ENCODE measurements at regions not wholly inside any gene's neighbourhood (a gene's known extent, or its start where the extent isn't known, plus 50 kb on each side); places are given as distances from the start of the nearest gene placed in this dataset.

DNA sequence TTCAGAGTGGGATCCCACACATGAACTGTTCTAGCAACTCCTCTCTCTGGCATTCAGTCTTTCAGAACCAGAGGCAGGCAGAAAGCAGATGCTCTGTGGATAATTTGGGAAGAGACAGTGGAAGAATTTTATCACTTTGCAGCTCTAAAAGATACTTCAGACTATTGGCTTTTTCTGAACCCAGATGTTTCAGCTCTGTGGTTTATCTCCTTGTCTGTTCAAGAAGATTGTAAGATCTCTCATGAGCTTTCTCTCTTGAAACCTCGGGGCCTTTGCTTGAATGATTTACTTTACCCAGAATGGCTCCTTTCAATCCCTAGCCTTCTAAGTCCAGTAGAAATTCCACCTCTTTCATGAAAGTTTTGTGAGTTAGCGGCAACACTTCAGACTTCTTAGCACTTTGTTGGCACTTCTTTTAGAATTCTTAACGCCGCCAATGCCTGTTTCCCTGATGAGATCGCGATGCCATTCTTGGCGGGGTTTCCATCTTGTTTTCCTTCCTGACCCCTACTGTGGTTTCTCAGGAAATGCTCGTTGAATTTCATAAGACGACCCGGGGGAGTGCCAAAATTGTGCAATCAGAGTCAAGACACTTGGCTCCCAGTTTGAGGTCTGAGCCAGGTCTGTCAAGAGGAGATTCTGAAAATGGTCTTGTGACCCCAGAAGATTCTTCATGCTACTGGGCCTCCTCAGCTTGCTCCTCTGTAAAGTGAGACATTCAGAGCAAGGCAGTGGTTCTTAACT is 107.0 kb upstream of the PRICKLE1 start:
- DNase-seq, result peak; percentile 25 to 79

DNA sequence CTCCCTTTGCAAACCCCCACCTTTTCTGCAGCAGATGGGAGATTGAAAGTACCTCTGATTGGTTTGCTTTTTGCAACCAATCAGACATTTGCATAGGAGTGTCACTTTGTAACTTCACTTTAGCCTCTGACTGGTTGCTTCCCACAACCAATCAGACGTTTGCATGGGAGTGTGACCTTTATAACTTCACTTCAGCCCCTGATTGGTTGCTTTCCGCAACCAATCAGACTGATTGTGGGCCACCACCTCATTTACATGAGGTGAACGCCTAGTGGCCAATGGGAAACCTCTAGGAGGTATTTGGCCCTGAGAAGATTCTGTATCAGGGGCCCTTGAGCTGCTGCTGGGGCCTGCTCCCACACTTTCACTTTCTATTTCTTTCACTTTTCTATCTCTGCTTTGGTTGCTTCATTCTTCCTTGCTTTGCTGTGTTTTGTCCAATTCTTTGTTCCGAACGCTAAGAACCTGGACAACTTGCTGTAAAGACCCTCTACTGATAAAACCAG is 106.0 kb upstream of the PRICKLE1 start:
- DNase-seq, result no peak

DNA sequence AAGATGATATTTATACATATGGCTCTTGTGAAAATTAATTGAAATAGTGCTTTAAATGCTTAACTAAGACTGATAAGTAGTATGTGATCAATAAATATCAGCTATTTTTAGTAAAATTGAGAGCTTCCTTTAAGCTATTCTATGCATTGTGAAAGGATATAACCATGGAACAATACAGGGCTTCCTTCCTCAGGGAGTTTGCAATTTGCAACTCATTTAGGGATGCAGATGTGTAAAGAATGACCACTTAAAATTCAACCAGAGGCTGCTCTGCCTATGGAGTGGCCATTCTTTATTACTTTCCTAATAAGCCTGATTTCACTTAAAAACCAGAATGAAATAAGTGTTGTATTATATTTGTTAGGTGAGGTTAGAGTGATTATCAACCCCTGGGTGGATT is 103.2 kb upstream of the PRICKLE1 start:
- no peak for DNase-seq

DNA sequence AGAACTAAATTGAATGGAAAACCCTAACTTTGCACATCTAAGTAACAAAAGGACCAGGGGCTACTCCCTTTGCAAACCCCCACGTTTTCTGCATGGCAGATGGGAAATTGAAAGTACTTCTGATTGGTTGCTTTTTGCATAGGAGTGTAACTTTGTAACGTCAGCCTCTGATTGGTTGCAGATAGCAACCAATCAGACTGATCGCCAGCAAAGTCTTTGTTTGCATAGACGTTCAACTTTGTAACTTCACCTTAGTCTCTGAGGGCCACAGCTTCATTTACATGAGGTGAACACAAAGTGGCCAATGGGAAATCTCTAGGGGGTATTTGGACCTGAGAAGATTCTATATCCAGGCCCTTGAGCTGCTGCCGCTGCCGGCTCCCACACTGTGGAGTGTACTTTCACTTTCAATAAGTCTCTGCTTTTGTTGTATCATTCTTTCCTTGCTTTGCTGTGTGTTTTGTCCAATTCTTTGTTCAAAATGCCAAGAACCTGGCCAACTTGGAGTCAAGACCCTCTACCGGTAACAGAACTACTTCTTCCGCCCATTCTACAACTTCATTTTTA is 102.5 kb upstream of the PRICKLE1 start:
- DNase-seq, result no peak

DNA sequence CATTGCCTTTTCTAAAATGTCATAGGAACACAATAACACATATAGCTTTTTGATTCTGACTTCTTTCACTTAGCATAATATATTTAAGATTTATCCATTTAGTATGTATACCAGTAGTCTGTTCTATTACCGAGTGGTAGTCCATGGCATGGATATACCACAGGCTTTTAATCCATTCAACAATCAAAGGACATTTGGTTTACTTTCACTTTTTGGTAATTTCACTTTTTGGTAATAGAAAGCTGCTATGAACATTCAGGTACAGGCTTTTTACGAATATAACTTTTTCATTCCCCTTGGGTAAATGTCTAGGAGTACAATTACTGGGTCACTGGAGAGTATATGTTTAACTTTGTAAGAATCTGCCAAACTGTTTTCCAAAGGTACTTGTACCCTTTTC is 100.7 kb upstream of the PRICKLE1 start:
- no peak for DNase-seq

DNA sequence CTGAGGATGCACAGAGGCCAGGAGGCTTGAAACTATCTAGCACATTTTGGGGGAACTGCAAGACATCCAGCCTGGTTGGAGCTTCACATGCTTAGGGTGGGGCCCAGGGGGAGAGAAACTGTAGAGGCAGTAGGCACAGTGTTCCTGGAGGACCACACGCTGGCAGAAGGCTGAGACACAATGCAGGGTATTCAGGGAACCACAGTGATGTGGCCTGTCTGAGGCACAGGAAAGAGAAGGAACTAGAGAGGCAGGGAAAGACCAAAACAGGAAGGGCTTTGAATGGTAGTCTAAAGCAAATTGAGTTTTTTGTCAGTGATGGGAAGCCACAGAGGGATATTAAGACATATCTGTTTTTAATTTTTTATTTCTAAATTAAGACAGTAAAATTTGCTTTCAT is 100.2 kb upstream of the PRICKLE1 start:
- DNase-seq, result no peak

DNA sequence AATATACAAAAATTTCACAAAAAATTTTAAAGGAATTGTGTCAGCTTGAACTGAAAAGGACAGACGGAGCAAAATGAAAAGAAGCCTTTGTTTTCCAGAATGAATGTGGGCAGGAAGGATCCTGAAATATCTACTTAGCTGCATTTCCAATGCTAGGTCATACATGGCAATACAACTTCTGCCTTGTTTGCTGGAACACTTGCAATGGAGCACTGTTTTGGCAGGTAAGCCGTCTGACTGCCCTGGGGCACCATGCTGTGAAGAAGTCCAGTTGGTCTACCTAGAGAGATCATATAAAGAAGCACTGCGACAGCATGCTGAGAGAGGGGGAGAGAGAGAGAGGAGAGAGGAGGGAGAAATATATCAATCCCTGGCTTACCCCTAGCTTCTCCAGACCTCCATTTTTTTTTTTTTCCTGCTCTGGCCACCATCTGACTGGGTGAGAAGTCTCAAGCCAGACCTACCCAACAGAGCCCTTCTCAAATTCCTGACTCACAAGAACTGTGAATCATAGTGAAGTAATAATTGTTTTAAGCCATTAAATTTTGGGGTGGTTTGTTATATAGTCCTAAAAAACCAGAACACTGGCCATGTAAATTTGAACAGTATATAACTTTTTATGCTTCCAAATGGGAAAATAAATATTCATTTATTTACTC is 97.1 kb upstream of the PRICKLE1 start:
- no peak for DNase-seq

DNA sequence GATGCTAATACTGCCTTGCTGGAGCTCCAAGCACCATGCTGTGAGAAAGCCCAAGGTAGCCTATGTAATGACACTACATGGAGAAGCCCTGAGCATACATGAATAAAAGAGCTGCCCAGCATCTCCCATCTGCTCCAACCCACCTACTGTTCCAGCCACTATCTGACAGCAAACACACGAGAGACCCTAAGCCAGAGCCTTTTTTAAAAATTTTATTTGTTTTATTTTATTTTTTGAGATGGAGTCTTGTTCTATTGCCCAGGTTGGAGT is 95.2 kb upstream of the PRICKLE1 start:
- DNase-seq, result no peak

DNA sequence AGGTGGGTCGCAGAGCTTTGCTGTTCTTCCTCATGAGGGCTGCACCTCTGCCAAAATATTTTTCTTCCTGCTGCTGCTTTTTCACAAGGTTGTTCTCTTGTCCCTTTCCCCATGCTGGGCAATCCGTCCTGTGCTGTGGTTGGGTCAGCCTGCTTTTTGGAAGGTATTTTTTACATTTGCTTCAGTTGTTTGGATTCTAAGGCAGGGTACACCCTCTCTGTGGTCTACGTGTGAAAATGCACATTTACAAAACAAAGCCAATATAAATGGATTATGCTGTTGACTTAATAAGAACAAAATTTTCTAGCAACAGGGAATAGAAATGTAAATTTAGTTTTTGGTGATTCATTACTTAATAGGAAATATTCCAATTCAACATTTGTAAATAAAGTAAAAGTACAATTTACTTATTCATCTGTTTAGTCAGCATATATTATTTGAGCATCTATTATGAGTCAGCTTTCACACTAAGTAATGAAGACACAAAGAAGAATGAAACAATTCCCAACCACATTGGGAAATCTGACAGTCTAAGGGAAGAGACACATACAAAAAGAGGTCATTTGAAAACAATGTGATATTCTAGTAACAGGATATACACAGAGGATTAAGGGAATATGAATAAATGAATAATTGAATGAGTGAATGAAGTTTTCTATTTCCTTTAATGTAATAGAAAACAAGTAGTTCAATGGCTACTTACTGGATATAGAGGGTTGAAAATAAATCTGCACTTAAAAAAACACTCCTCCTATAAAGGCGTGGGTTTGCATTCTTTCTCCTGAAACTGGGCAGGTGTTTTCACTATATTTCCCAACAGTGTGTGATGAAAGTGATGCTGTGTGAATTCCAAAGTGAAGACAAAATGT is 94.6 kb upstream of the PRICKLE1 start:
- DNase-seq, result no peak

DNA sequence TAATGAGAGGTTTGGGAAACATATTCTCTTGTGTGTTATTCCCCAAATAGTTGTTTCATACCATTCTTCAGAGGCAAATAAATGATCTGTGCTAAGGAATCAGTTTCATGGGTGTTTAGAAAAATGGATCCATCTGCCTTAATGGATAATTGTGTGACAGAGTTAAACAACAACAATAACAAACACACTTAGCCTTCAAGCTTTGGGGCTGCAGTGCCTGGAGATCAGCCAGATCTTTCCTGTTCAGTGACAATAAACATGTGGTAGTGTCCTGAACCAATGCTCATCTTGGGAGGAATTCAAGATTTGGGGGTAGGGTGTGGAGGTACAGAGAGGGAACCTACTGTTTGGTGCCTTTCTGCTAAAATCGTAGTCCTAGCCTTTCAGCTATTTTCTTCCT is 93.7 kb upstream of the PRICKLE1 start:
- no peak for DNase-seq

DNA sequence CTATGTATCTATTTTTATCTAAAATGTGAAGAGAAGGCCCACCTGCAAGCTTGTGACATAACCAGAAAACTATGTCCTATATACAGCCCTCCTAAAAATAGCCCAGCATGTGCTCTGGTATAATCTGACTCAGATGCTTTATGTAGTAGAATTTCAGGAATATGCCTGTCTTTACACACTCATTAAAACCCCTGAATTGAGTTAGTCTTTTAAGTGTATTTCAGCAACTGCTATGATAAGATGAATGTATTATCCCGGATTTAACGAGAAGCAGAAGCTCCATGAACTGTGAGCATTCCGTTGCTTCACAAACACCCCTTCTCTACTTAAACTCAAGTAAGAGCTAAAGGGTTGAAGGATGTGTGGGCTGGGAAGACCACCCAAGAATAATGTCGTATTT is 89.9 kb upstream of the PRICKLE1 start:
- DNase-seq, result no peak

DNA sequence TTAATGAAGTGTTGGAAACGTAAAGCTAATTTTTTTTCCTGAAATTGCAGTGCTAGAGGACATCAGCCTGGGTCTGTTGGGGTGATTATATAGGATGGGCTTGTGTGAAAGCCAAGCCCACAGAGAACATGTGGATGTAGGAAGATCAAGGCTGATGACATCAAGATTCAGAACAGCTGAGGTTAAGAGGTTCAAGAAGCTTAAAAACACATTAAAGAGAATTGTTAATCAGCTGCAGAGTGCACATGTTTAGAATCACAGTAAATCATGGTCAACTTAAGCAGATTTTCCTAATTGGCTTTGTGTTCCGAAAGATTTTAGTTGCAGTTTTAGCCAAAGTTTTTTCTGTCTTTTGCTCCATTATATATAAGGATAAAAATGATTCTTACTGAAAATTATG is 87.9 kb upstream of the PRICKLE1 start:
- DNase-seq, result no peak

DNA sequence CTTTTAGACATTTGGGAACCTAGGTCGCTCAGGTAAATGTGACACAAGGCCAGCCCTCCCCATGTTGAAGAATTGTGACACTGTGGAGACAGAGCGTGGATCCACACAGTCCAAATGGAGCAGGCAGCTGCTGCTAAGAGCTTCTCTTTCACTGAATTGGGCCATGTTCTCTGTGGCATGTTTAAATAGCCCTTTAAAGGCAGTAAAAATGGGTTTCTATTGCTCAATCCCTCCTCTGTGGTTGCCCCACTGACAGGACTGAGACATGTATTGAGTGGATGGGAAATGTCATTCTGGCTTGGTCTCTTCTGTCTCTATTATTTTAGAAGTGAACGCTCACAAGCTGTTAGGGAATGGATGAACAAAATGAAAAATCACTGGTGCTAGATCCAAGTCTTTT is 84.0 kb upstream of the PRICKLE1 start:
- no peak for DNase-seq

DNA sequence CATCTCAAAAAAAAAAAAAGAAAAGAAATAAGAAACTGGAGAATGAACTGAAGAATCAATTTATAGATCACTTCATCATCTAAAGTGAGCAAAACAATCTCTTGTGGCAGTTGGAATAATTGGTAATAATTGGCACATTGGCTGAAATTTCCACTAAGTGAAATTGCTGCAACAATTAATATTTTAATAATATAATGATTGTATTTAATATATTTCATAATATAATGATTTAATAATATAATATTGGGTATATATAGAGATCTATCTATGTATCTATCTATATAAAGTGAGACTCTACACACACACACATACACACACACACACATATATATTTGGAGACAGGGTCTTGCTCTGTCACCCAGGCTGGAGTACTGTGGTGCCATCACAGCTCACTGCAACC is 81.2 kb upstream of the PRICKLE1 start:
- DNase-seq, result no peak

DNA sequence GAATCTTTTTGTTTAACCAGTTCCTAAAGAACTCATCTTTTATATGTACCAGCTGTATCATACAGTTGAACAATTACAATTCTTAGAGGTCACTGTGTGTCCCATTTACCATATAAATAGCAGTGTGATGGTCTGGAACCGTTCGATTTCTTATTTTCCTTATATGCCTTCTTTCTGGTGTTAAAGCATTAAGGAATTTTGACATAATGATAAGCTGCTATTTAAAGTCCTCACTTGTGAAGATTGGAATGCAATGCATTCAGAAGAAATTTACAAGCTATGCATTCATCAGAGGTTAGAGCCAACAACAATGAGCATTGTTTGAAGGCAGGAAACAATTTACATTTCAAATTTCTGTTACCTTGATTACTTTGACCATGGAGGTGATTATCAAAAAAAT is 80.0 kb upstream of the PRICKLE1 start:
- DNase-seq, result no peak

DNA sequence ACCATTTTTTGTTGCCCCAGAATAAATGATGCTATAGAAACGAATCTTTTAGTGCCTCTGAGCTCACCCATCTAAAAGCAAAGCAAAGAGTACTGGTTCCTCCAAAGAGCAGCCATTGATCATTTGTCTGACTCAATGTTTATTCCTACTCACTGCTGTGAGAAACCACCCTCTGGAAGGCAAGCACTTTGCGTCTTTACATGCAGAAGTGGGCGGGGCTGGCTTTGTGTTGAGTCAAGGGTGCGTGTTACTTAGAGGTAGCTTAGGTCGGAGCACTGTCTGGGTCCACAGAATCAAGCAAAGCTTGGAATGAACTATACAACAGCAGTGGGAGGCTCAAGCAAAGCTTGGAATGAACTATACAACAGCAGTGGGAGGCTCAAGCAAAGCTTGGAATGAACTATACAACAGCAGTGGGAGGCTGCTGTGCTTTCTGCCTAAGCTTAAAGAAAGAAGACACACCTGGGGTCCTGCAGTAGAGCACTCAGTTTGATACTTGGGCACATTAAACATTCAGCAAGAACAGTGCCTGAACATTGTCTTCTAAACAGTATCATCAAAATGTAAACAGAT is 77.2 kb upstream of the PRICKLE1 start:
- DNase-seq, result no peak

DNA sequence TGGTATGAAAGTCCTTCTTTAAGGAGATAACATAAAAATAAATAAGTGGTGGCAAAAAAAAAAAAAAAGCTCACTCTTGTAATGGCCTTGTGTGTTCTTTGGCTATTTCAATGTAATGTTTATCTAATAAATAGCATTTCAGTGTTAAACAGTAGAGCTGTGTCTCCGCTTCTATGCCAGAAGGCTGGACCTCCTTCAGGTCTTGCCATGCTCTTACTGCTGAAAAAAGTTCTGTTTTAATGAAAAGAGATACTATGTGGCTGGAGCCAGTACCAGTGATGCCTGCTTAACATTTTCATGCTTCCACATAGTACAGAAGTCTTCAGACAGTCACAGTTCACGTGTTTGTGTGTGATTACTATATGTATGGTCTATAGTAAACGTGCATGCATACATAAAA is 74.1 kb upstream of the PRICKLE1 start:
- DNase-seq, result no peak

DNA sequence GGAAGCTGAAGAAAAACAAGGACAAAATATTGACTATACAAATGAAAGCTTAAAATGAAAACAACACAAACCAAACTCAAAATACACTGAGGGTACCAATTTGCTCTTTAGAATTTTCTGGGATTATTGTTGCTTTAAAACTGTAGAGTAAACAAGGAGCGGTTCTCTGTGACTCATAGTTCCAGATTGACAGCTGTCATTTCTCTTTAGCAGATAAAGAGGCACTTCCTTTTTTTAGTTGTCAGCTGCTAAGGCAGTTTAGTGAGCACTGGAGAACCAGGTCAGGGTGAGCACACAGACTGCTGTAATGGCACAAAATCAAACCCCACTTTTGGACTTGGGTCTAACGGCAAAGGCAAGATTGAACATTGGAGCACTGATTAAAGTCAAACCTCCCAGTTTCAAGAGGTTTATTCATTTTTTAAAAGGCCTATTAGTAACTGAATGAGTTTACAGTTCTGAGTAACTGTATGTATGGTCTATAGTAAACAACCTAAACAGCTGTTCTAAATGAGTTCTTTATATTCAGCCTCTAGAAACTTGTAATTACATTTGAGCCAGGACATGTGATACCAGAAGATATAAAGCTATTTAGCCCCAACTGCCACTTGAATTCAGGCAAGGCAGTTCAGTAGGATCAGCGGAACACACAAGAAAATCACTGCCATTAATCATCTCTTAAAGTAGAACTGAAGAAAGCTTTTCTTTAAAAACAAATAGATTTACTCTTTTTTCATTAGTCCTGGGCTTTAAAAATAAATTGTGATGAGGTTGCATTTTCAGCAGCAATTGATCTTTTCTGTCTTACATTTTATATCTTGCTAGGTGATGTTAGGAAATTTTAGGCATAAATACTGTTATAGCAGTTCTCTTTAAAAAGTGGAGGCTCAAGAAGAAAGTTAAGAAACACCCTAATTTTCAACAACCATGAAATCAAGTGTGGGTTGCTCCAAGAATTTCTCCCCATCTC is 71.7 kb upstream of the PRICKLE1 start:
- no peak for DNase-seq

DNA sequence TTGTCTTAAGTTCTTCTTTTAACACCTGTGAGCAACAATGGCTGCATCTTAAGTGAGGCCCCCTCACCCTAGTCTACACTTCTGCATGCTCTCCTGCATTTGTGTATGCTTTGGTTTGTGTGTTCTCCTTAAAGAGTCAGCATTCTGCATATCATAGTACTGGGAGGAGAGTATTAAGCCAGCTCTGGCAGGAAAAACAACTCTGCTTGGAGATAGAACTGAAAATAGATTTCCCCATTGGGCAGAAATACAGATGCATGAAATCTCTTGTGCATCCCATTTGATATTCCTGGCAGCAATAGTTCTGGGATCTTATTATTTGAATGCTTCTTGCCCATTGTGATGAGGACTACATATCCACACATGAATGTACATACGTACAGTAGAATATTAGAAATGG is 70.6 kb upstream of the PRICKLE1 start:
- no peak for DNase-seq

DNA sequence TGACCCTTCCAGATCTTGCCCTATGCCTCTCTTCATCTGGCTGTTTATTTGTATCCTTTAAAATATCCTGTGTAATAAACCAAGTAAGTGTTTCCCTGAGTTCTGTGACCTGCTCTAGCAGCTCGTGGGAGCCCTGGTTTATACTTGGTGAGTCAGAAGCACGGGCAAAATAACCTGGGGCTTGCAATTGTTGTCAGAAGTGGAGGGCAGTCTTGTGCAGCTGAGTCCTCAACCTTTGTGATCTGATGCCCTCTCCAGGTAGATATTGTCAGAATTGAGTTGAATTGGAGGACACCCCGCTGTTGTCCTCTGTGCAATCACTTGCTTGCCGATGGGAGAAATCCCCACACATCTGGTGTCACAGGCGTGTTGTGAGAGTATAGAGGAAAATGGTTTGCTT is 62.5 kb upstream of the PRICKLE1 start:
- no peak for DNase-seq

DNA sequence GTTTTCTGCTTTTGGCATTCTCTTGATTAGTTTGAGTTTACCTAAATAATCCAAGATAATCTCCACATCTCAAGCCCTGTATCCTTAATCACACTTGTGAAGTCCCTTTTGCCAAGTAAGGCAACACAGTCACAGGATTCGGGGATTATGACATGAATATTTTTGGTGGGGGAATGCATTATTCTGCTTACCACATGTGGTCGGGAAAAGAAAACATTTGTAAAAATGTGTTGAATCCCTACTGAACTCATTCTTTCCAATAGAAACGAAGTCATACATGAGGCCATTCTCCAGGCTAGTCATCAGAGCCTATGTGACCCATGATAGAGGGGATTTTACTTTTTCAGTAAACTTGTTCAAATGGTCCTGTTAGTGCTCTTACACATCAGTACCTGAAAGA is 58.5 kb upstream of the PRICKLE1 start:
- no peak for DNase-seq

All from inflammatory macrophage treated with lipopolysaccharide for 1 hour (primary cell).